DOHH2 (cell line): ENCODE measurements at regions not wholly inside any gene's neighbourhood (a gene's known extent, or its start where the extent isn't known, plus 50 kb on each side); places are given as distances from the start of the nearest gene placed in this dataset.

ENCODE experiments used
- H3F3A ChIP-seq: fragments of 200-600 bp; sonication (generic), shearing (Covaris generic); 2 replicates; pipeline ENCODE4 v1.6.0; 2016; ENCODE audit warnings: antibody characterized with exemption, mild to moderate bottlenecking; ENCODE audit not compliant: control insufficient read depth, insufficient read depth
- H3K27ac ChIP-seq: fragments of 200-600 bp; sonication (generic); 2 replicates; pipeline ENCODE4 v1.5.1; 2014; ENCODE audit warnings: low read depth, mild to moderate bottlenecking, low read length, moderate library complexity
- H3K27me3 ChIP-seq: fragments of 200-600 bp; sonication (generic); 2 replicates; pipeline ENCODE4 v1.6.1; 2014; ENCODE audit warnings: mild to moderate bottlenecking, low read length, mixed read lengths; ENCODE audit not compliant: control insufficient read depth
- H3K36me3 ChIP-seq: fragments of 200-600 bp; sonication (generic); 2 replicates; pipeline ENCODE4 v1.6.1; 2014; ENCODE audit warnings: mild to moderate bottlenecking, low read length, moderate library complexity, mixed read lengths; ENCODE audit not compliant: control insufficient read depth
- H3K4me1 ChIP-seq: fragments of 200-600 bp; sonication (generic); 2 replicates; pipeline ENCODE4 v1.6.1; 2014; ENCODE audit warnings: mild to moderate bottlenecking, low read length, mixed read lengths; ENCODE audit not compliant: control insufficient read depth
- H3K4me2 ChIP-seq: fragments of 200-600 bp; sonication (generic); 2 replicates; pipeline ENCODE4 v1.6.0; 2014; ENCODE audit warnings: mild to moderate bottlenecking, low read length, moderate library complexity
- H3K4me3 ChIP-seq: fragments of 200-600 bp; sonication (generic); 2 replicates; pipeline ENCODE4 v1.5.1; 2014; ENCODE audit warnings: mild to moderate bottlenecking, low read length, mixed read lengths
- H3K79me2 ChIP-seq: fragments of 200-600 bp; sonication (generic); 2 replicates; pipeline ENCODE4 v1.6.1; 2014; ENCODE audit warnings: mild to moderate bottlenecking, low read length, mixed read lengths; ENCODE audit not compliant: control insufficient read depth
- H3K9me2 ChIP-seq: fragments of 200-600 bp; sonication (generic); replicated peaks from 2 replicates; pipeline ENCODE4 v1.6.1; 2014; ENCODE audit warnings: mild to moderate bottlenecking, low read length, mixed read lengths; ENCODE audit not compliant: control insufficient read depth
- H3K9me3 ChIP-seq: fragments of 200-600 bp; sonication (generic); 2 replicates; pipeline ENCODE4 v1.6.1; 2014; ENCODE audit warnings: antibody characterized with exemption, low read length, mixed read lengths; ENCODE audit not compliant: control insufficient read depth, insufficient read depth
- H4K20me1 ChIP-seq: fragments of 200-600 bp; sonication (generic); 2 replicates; pipeline ENCODE4 v1.6.0; 2014; ENCODE audit warnings: low read depth, mild to moderate bottlenecking, antibody characterized with exemption, low read length, moderate library complexity; ENCODE audit not compliant: control insufficient read depth, insufficient read depth
- EZH2phosphoT487 ChIP-seq: fragments of 200-600 bp; sonication (generic); IDR thresholded peaks from 2 replicates; pipeline ENCODE4 v1.6.1; 2017; ENCODE audit warnings: borderline replicate concordance, mild to moderate bottlenecking, antibody characterized with exemption, low read length, moderate library complexity, mixed read lengths
- TF ChIP-seq, protein P1 (sequence below): fragments of 200-600 bp; sonication (generic); IDR thresholded peaks from one replicate; pipeline ENCODE4 v1.5.1; 2014; ENCODE audit warnings: antibody characterized with exemption, mild to moderate bottlenecking, low read depth, low read length; ENCODE audit not compliant: poor library complexity, severe bottlenecking

DNA sequence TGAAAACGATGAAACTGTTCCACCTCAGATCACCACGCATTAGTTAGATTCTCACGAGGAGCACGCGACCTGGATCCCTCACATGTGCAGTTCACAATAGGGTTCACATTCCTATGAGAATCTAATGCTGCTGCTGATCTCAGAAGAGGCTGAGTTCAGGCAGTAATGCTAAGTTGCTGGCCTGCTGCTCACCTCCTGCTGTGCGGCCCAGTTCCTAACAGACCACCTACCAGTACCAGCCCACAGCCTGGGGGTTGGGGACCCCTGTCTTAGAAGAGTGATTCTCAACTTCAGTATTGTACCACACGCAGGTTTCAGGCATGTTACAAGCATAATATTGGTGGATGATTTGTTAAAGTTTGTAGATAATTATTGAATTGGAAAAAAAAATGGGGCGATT lies 182.7 kb downstream of the BLID start:
- Histone ChIP-seq H3K9me3 (no peaks in the 10 kb centered on the region), H3K4me2 (no peak overlapping the region)
- TF ChIP-seq EZH2phosphoT487: no peak
- TF ChIP-seq, protein P1, sequence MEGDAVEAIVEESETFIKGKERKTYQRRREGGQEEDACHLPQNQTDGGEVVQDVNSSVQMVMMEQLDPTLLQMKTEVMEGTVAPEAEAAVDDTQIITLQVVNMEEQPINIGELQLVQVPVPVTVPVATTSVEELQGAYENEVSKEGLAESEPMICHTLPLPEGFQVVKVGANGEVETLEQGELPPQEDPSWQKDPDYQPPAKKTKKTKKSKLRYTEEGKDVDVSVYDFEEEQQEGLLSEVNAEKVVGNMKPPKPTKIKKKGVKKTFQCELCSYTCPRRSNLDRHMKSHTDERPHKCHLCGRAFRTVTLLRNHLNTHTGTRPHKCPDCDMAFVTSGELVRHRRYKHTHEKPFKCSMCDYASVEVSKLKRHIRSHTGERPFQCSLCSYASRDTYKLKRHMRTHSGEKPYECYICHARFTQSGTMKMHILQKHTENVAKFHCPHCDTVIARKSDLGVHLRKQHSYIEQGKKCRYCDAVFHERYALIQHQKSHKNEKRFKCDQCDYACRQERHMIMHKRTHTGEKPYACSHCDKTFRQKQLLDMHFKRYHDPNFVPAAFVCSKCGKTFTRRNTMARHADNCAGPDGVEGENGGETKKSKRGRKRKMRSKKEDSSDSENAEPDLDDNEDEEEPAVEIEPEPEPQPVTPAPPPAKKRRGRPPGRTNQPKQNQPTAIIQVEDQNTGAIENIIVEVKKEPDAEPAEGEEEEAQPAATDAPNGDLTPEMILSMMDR: no peak

DNA sequence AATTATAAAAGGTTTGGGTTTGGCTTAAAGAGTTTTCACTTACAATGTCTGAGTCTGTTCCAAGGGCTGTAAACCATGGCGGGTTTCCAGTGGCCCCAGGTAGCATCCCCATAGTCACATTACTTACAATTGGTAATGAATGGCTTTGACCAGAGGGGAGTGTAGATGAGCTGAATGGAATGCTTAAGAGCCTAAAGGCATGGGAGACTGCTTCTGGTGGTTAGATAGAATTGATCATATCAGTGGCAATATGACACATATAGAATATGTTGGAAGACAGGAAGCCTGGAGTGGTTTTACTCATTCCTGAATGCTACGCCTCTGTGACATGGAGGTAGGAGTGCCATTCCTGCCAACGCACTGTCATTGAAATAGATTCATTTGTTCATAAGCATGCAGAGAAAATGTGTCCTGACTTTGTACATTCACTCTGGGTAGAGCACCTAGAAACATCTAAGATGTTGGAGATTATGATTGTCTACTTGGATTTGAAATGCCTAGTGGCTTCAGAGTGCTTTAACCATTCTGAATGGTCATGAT lies 183.3 kb downstream of the BLID start:
- Histone ChIP-seq H3K79me2 (no peaks in the 10 kb centered on the region), H4K20me1 (no peaks in the 10 kb centered on the region), H3K4me3 (no peak overlapping the region), H3K4me2 (no peak overlapping the region), H3K9me3 (no peaks in the 10 kb centered on the region), H3K36me3 (no peaks in the 10 kb centered on the region), H3K9me2 (no peaks in the 10 kb centered on the region), H3F3A (no peaks in the 10 kb centered on the region), H3K27me3 (0 out of 2 replicates have a peak, but pooled peaks cover 3% of the 10 kb centered on the region), H3K4me1 (no peaks in the 10 kb centered on the region), H3K27ac (no peak overlapping the region)
- TF ChIP-seq, protein P1: no peak
- no peak for TF ChIP-seq EZH2phosphoT487

More for the DNA sequence above, 182.7 kb downstream of the BLID start:
- no peaks in the 10 kb centered on the region for H3K9me2 ChIP-seq
- no peaks in the 10 kb centered on the region for H3K4me1 ChIP-seq
- no peak overlapping the region for H3K27ac ChIP-seq
- no peaks in the 10 kb centered on the region for H3K79me2 ChIP-seq
- no peak overlapping the region for H3K4me3 ChIP-seq
- no peaks in the 10 kb centered on the region for H3F3A ChIP-seq
- no peaks in the 10 kb centered on the region for H4K20me1 ChIP-seq
- H3K27me3 ChIP-seq: 0 out of 2 replicates have a peak, but pooled peaks cover 3% of the 10 kb centered on the region
- H3K36me3 ChIP-seq: no peaks in the 10 kb centered on the region

DNA sequence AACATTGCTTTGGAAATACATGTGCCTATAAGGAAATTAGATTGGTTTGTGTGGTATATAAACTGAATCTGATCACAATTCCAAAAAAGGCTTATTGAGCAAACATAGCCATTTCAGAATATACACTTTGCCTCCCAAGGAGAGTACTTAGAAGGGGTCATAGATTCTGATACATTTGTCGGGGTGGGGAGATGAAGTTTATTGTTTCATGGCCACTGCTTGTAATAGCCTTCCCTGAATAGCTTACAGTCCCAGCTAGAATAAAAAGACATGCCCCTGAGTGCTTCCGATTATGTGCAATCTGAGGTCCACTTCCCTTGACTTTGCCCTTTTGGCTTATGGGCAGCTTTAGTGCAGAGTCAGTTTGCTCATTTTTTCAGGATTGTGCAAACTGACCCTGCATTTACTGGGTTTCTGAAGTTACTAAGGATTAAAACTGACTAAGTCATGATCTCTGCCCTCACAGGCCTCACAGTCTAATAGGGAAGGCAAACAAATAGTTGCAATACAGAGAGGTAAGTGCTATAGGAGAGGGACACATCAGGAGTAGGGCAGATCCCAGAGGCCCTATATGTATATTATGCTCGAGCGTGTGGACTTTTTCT lies 184.2 kb downstream of the BLID start:
- H3K9me2 ChIP-seq: no peaks in the 10 kb centered on the region
- no peaks in the 10 kb centered on the region for H3K36me3 ChIP-seq
- no peak overlapping the region for H3K4me3 ChIP-seq
- no peak overlapping the region for H3K27ac ChIP-seq
- no peak for TF ChIP-seq EZH2phosphoT487
- TF ChIP-seq, protein P1: no peak
- 0 out of 2 replicates have a peak, but pooled peaks cover 3% of the 10 kb centered on the region for H3K27me3 ChIP-seq
- H3K9me3 ChIP-seq: no peaks in the 10 kb centered on the region
- no peaks in the 10 kb centered on the region for H3K4me1 ChIP-seq
- no peak overlapping the region for H3K4me2 ChIP-seq
- no peaks in the 10 kb centered on the region for H3F3A ChIP-seq
- H4K20me1 ChIP-seq: no peaks in the 10 kb centered on the region
- H3K79me2 ChIP-seq: no peaks in the 10 kb centered on the region
